GM12864 (cell line): ENCODE measurements at regions not wholly inside any gene's neighbourhood (a gene's known extent, or its start where the extent isn't known, plus 50 kb on each side); places are given as distances from the start of the nearest gene placed in this dataset.

ENCODE experiments used
- DNase-seq: peaks from one replicate; pipeline ENCODE4 v3.0.0-alpha.2; 2011; ENCODE audit warnings: low read depth
- H3K4me3 ChIP-seq: 2 replicates; pipeline ENCODE4 v1.5.1; 2011; ENCODE audit warnings: mild to moderate bottlenecking, low read depth, low read length, control low read depth
- CTCF ChIP-seq: IDR thresholded peaks from 2 replicates; pipeline ENCODE4 v1.5.1; 2011; ENCODE audit warnings: low read depth, mild to moderate bottlenecking, moderate library complexity, low read length, control low read depth, inconsistent platforms; ENCODE audit errors: missing control alignments

- TF ChIP-seq CTCF: no peak
- DNase-seq: no peak
- H3K4me3 ChIP-seq: no peak overlapping the region
These were observed 263.1 kb upstream of the TMPRSS15 start for GRCh38 chr21:18666725-18667124.

DNA sequence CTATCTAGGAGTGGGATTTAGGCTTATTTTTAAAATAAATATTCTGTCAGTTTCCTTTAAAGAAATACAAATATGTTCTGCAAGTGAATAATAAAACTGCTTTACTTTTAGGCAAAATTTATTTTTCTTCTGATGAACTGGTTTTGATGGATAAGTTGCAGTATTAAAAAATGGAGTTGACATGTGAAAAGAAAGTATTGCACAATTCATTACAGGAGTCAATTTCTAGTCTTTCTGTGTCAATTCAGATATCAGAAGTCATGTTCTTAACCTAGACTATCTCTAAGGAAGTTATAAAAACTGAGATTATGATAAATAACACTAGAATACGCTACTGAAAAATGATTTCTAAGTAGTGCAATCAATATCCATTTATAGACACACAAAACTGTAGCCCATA is 270.2 kb upstream of the TMPRSS15 start:
- no peak for DNase-seq
- no peak for TF ChIP-seq CTCF
- no peak overlapping the region for H3K4me3 ChIP-seq

- DNase-seq: no peak
- H3K4me3 ChIP-seq: no peak overlapping the region
- TF ChIP-seq CTCF: no peak
These were observed 274.0 kb upstream of the TMPRSS15 start for GRCh38 chr21:18677632-18678031.

DNA sequence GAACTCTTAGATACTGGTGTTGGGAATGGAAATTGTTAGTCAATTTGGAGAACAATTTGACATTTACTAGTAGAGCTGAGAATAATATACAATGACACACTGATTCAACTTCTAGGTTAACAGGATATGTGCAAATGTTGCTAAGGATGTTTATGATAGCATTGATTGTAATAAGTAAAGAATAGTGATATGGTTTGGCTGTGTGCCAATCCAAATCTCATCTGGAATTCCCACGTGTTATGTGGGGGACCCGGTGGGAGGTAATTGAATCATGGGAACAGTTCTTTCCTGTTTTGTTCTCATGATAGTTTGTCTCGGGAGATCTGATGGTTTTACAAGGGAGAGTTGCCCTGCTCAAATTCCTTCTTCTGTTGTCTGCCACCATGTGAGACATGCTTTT is 302.4 kb upstream of the TMPRSS15 start:
- DNase-seq: no peak
- H3K4me3 ChIP-seq: no peak overlapping the region
- no peak for TF ChIP-seq CTCF

DNA sequence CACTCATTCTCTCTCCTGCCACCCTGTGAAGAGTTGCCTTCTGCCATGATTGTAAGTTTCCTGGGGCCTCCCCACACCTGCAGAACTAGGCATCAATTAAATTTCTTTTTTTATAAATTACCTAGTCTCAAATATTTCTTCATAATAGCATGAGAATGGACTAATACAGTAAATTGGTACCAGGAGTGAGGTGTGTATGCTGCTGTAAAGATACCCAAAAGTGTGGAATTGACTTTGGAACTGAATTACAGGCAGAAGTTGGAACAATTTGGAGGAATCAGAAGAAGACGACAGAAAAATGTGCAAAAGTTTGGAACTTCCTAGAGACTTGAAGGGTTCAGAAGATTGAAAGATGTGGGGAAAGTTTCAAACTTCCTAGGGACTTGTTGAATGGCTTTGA is 308.1 kb upstream of the TMPRSS15 start:
- TF ChIP-seq CTCF: no peak

DNA sequence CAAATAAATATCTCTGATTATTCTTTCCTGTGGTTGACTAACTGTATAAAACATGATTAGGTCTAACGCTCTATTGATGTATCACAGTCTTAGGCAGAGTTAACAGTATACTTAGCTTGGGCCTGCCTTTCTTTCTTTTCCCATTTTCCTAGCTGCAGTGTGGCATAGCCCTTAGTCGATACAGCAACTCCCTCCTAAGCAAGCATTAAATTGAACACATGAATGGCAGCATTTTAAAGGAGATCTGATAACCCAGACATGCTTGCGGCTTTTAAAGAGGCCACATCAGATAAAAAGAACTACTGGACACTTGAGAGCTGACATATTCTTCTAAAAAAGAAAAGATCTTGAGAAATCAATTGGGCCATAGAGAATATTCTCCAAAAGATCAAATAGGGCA is 312.0 kb upstream of the TMPRSS15 start:
- no peak for DNase-seq
- no peak for TF ChIP-seq CTCF
- no peak overlapping the region for H3K4me3 ChIP-seq

More for the DNA sequence above, 308.1 kb upstream of the TMPRSS15 start:
- no peak for DNase-seq
- no peak overlapping the region for H3K4me3 ChIP-seq

DNA sequence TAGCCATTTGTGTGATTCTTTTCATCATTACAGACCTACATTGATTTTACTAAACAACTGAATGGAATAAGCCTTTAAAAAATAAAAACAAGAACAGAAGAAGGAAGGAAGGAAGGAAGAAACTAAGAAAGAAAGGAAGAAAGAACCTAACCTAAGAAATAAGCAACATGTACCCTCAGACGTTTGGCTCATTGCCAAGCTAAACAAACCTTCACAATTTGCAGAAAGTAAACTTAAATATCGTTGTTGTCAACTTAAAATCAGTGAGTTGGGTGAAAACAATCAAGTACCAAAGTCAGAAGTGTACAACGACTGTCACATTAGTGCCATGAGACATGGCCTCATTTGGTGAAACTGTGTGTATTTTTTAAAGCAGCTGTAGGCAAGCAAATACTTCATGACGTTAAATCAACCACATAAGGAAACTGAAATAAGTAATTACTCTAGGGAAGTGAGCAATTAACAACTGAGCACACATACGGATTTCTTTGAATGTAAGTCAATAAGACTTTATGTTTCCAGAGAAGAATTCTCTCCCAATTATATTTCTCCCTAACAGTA is 313.1 kb upstream of the TMPRSS15 start:
- no peak for TF ChIP-seq CTCF
- DNase-seq: no peak
- no peak overlapping the region for H3K4me3 ChIP-seq
